ENCODE measurements at regions not wholly inside any gene's neighbourhood (a gene's known extent, or its start where the extent isn't known, plus 50 kb on each side); places are given as distances from the start of the nearest gene placed in this dataset.

GRCh38 chr3:157594413-157594812 lies 91.2 kb upstream of the VEPH1 start:
- peak; percentile 16 for TF ChIP-seq CTCF (IDR thresholded peaks at IDR 0.05; ENCODE audit: low read depth, low read length, missing control alignments)
- no peak overlapping the region for H3K4me3 ChIP-seq (replicated peaks; ENCODE audit: low read depth, low read length)
- no peak for DNase-seq (ENCODE audit: extremely low read depth, low read depth)

GRCh38 chr3:157592769-157593168 lies 89.6 kb upstream of the VEPH1 start:
- H3K4me3 ChIP-seq (replicated peaks; ENCODE audit: low read depth, low read length): no peak overlapping the region
- DNase-seq (ENCODE audit: extremely low read depth, low read depth): no peak
- no peak for TF ChIP-seq CTCF (IDR thresholded peaks at IDR 0.05; ENCODE audit: low read depth, low read length, missing control alignments)

- DNase-seq (ENCODE audit: extremely low read depth, low read depth): no peak
These were observed 87.1 kb upstream of the VEPH1 start for GRCh38 chr3:157590273-157590672.

GRCh38 chr3:157589211-157589610 lies 86.0 kb upstream of the VEPH1 start:
- no peak for TF ChIP-seq CTCF (IDR thresholded peaks at IDR 0.05; ENCODE audit: low read depth, low read length, missing control alignments)
- no peak for DNase-seq (ENCODE audit: extremely low read depth, low read depth)
- H3K4me3 ChIP-seq (replicated peaks; ENCODE audit: low read depth, low read length): no peak overlapping the region

More at GRCh38 chr3:157590273-157590672, 87.1 kb upstream of the VEPH1 start:
- TF ChIP-seq CTCF (IDR thresholded peaks at IDR 0.05; ENCODE audit: low read depth, low read length, missing control alignments): no peak
- H3K4me3 ChIP-seq (replicated peaks; ENCODE audit: low read depth, low read length): no peak overlapping the region

DNA sequence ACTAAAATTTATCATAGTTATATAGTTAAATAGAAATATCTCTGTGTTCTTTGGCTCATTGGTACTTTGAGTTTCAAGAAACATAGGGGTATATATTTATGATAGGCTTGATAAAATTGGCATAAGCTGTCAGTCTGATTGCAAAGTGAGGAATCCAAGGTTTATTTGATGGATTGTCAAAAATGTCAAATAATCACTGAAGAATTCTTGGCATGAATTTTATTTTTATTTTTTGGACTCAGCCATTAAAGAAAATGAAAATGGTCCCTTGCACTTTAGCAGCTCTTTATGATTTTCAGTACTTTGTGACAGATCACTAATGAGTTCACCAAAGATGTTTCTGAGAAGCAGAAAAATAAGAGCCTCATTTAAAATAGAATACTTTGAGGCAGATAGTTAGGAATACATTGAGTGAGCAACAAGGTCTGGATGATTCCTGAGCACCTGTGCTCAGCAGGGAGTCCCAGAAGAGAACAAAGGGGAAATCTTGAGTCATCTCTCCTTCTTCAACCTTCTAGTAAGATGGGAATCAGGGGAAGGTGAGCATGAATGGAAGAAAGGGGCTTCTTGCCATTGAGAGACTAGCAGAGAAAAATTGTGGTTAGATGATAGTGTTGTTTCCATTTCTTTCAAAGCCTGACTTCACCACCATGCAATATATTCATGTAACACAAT lies 85.3 kb upstream of the VEPH1 start:
- no peak for TF ChIP-seq CTCF (IDR thresholded peaks at IDR 0.05; ENCODE audit: low read depth, low read length, missing control alignments)
- DNase-seq (ENCODE audit: extremely low read depth, low read depth): no peak
- no peak overlapping the region for H3K4me3 ChIP-seq (replicated peaks; ENCODE audit: low read depth, low read length)

DNA sequence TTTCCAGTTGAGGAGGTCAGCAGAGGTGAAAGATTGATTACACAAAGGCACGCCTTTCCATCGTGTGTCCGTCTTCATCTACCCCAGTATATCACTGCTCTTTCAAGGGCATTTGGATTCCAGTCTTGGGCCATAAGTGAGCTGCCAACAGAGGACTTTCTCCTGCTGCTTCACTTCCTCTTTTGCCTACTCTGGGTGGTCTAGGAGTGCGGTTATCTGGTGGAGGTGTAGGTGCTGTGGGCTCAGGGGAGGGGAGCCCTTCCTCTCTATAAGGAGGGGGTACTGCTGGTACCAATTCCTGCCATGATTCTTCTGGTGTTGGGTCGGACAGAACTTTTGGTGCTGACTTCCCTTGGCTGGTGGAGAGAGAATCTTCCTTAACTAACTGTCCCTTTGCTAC lies 83.1 kb upstream of the VEPH1 start:
- DNase-seq (ENCODE audit: extremely low read depth, low read depth): no peak
- TF ChIP-seq CTCF (IDR thresholded peaks at IDR 0.05; ENCODE audit: low read depth, low read length, missing control alignments): no peak
- no peak overlapping the region for H3K4me3 ChIP-seq (replicated peaks; ENCODE audit: low read depth, low read length)

GRCh38 chr3:157585386-157585785 lies 82.2 kb upstream of the VEPH1 start:
- H3K4me3 ChIP-seq (replicated peaks; ENCODE audit: low read depth, low read length): no peak overlapping the region
- TF ChIP-seq CTCF (IDR thresholded peaks at IDR 0.05; ENCODE audit: low read depth, low read length, missing control alignments): no peak
- DNase-seq (ENCODE audit: extremely low read depth, low read depth): no peak
